ENCODE measurements at regions not wholly inside any gene's neighbourhood (a gene's known extent, or its start where the extent isn't known, plus 50 kb on each side); places are given as distances from the start of the nearest gene placed in this dataset.

DNA sequence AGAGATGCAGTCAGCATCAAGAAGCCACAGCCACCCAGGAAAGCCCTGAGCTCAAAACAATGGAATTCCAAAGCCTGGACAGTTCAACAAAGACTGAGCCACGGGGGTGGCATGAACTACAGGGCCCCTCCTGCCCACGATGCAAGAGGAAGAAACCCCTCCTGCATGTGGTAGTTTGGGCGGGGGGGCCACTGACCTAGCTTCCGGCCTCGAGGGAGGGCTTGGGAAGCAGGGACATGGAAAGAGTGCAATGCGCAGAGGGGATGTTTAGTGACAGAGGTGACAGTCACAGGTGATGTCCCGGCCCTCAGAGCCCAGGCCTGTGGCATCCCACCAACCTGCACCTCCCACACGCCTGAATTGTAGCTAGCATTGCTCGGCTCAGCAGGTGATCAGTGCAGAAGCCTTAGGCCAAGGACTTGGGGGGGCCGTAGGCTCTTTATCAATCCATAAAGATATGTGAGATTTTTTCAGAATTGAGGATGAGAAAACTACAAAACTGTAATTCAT, 318.8 kb downstream of the TEX29 start:
- TF ChIP-seq, protein P1, sequence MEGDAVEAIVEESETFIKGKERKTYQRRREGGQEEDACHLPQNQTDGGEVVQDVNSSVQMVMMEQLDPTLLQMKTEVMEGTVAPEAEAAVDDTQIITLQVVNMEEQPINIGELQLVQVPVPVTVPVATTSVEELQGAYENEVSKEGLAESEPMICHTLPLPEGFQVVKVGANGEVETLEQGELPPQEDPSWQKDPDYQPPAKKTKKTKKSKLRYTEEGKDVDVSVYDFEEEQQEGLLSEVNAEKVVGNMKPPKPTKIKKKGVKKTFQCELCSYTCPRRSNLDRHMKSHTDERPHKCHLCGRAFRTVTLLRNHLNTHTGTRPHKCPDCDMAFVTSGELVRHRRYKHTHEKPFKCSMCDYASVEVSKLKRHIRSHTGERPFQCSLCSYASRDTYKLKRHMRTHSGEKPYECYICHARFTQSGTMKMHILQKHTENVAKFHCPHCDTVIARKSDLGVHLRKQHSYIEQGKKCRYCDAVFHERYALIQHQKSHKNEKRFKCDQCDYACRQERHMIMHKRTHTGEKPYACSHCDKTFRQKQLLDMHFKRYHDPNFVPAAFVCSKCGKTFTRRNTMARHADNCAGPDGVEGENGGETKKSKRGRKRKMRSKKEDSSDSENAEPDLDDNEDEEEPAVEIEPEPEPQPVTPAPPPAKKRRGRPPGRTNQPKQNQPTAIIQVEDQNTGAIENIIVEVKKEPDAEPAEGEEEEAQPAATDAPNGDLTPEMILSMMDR (IDR thresholded peaks at IDR 0.05), result no peak
- no peak for TF ChIP-seq POLR2A (IDR thresholded peaks at IDR 0.05)

Data from testis (tissue), 2 donors.